HTR-8/SVneo (cell line): ENCODE measurements at regions not wholly inside any gene's neighbourhood (a gene's known extent, or its start where the extent isn't known, plus 50 kb on each side); places are given as distances from the start of the nearest gene placed in this dataset.
A peak's percentile ranks its signal among the peaks of the same experiment; 100 is the strongest.

ENCODE experiments used
- DNase-seq: peaks from one replicate; pipeline ENCODE4 v3.0.0; 2011; ENCODE audit warnings: low spot score, mixed read lengths; ENCODE audit not compliant: insufficient read length
- FAIRE-seq: peaks from 2 replicates; lab custom pipeline; 2011; peaks lifted over from hg19 to GRCh38; lab: Jason Lieb, UNC

DNA sequence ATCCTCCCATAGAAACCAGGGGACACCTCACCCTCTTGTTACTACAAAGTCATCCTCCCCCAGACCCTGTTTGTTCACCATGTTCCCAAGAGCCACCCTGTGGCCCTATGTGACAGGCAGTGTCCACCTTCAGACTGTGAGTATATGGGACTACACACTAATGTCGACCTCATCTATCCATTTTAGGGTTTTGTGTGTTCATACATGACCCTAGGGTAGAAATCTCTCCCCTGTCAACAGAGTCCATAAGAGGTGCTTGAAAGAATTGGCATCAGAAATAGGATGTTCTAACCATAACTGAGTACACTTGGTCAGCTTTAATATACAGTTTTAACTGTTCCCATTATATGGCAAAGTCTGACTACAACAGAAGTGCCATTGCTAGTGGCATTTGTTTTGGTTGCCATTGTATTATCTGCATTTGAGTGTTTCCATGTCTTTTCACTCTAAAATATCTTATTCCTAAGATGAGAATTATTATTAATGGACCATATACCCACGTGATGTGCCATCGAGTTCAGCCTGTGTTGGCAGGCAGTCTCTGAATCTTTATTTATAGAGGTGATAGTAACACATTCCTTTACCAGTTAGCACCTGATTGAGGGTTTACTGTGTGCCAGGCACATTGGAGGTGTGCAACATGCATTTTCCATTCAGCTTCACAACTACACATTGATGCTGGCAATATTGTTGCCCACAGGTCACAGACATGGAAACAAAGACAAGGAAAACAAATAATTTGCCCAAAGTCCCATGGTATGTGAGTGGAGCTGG lies 590.6 kb upstream of the IGFBP3 start:
- FAIRE-seq (no peak), DNase-seq (no peak)

DNA sequence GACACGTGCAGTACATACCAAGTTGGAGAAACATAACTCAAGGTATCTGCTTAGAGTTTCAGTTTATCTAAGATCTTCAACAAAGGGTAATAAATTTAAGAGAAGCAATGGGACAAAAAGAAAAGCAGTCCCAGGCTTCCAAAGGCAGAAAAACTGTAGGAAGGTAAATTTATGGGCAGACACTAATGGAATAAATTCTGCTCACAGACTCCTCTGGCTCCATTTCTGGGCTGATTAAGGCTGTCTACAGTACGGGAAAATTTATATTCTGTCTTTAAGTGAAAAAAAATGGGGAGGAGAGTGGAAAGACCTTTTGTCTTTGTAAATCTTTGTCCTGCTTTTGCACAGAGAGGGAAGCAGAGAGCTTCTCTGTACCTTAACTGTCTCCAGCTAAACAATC lies 587.5 kb upstream of the IGFBP3 start:
- FAIRE-seq = no peak
- DNase-seq = no peak

DNA sequence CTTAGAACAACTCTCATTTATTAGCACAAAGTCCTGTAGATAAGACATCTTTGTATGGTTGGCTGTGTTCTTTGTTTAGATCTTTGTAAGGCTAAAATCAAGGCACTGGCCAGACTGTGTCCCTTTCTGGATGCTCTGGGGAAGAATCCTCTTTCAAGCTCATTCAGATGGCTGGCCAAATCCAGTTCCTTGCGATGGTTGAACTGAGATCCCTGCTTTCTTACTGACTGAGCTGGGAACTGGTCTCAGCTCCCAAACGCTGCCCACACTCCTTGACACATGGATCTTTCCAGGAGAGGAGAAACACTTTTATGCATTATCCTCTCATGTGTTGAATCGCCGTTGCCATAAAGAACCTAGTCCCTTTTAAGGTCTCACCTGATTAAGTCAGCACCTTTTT lies 586.5 kb upstream of the IGFBP3 start:
- no peak for FAIRE-seq
- DNase-seq = no peak

DNA sequence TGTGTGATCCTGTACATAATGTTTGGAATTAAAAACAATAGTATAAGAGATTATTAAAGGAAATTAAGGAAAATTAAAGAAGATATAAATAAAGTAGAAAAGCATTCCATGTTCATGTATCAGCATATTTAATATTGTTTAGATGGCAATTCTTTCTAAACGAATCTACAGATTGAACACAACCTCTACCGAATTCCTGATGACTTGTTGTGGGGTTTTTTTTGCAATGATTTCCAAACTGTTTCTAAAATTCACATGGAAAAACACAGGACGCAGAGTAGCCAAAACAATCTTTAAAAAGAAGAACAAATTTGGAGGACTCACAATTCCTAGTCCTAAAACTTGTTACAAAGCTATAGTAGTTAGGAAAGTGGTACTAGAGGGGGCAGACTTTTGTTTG lies 573.4 kb upstream of the IGFBP3 start:
- DNase-seq = no peak
- no peak for FAIRE-seq

DNA sequence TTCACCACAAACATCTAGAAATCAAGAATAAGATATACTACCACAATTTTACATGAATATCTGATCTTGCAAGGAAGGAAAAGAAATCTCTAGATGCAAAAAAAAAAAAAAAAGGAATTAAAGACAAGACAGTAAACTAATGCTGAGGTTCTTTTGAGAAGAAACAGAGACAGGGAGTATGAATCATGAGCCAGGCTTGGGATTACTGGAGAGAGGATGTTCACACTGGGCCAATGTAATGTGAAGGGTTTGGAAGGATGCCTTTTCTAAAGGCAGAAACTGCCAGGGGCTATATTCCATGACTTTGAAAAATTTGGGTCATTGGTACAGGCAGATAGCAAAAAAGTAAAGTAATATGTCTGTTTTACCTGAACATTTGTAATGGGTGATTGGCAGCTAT lies 573.0 kb upstream of the IGFBP3 start:
- FAIRE-seq (peak; percentile 42), DNase-seq (no peak)

DNA sequence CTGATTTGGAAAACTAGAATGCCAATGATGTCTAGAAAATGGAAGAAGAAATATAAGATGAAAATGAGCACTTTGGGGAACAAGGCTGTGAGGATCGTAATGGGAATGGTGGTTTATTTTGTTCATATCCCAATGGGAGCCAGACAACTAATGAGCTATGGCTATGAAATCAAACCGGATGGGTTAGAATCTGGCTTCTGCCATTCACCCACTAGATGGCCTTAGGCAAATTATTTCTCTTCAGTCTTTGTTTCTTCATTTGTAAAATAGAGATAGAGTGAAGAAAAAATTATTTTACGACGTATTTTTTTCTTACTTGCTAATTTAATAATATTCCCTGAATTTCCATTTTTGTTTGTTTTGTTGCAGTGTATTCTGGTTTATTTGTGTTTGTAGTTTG lies 572.1 kb upstream of the IGFBP3 start:
- no peak for DNase-seq
- no peak for FAIRE-seq

DNA sequence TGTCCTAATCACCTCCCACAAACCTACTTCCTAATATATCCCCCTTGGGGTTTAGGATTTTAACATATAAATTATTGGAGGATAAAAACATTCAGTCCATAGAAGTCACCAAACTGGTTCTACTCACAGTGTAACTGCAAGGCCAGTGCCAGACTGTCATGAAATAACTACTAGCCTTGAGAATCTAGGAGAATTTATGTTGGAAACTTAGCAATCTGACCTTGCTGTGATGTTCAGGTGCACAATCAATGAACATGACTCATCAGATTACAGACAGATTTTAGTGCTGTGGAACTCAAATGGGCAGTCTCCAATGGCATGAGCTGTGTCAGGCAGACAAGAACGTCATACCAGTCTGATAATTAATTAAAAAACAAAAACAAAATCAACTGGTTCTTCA lies 571.4 kb upstream of the IGFBP3 start:
- DNase-seq (no peak), FAIRE-seq (no peak)

DNA sequence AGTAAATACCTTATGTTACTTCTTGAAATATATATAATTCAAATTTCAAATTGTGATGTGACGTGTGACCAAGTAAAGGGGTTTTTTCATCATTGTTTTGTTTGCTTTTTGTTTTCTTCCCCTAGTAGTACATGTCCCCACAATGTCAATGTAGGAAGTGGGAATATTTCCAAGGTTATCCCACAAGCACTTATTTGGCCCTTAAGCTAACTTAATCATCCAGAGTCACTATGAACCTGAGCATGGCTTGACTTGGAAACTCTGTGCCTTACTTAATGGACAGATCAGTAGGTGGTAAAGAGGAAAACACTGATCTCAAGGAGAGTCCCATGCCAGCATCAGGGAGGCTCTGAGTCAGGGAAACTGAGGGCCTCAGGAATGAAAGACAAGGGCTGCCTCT lies 569.3 kb upstream of the IGFBP3 start:
- DNase-seq (no peak), FAIRE-seq (no peak)

DNA sequence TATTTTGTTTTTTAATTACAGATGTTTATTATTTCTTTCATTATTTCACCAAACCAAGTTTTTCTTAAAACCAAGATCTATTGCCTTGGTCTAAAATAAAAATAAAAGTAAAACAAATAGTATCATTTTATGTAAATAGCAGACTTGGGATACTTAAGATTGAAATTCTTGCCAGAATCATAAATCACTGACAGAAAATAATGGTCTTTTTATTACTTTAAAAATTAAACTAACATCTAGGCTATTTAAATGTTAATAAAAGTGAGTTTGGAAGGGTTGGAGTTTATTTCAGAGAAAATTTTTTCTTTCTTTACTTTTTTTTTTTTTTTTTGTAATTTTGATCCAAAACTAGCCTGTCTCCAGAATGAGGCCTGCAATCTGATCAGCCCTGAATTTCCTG lies 568.0 kb upstream of the IGFBP3 start:
- FAIRE-seq (no peak), DNase-seq (no peak)

DNA sequence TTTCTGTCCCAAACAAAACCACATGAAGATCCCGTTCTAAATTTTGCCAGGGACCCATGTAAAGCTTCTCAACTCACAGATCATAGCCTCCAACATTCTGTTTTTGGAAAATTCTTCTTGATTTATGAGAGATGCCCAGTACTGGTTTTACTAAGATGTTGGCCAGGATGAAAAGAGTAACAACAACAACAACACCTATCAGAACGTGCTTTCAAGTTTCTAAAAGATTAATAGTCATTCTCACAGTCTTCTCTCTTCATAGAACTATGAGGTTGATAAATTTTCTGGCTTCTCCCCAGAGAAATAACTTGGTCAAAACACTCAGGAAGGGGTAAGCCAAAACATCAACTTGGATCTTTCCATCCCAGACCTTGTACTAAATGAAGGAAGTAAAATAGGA lies 567.5 kb upstream of the IGFBP3 start:
- no peak for FAIRE-seq
- DNase-seq = no peak

DNA sequence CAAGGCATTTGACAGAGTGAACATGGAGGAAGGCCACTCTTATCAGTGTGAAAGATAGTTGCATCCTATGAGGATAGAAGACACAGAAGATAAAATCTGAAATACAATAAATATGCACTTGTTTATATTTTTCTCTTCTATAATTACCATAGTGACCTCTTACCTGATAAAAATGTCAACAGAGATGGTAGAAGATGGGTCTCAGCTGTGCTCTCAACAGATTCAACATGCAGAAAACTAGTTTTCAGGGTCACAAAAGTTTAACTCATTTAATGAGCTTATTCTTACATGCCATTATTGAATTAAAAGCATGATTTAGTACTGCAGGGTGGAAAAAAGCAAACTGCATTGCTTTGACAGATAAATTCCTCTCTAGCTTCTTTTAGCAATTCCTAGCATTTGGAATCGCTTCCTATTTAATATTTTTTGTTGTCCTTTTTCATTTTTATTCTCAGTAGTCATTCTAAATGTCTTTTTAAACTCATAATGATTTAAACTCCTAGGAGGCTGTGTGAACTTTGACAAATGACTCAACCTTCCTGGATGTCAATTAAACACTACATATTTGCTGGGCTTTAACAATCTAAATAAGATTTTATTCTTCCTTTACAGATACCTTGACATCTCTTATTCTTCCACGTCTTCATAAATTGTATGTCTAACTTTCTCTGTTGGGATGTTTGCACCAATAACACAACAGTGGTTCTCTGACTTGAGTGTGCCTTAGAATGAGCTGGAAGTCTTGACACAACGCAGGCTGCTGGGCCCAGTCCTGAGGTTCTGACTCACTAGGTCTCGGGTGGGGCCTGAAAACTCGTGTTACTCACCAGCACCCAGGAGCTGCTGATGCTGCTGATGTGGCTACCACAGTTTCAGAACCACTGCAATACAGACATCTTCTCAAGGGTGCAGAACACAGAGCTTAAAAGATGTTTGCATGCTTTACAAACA lies 565.5 kb upstream of the IGFBP3 start:
- no peak for DNase-seq
- no peak for FAIRE-seq

DNA sequence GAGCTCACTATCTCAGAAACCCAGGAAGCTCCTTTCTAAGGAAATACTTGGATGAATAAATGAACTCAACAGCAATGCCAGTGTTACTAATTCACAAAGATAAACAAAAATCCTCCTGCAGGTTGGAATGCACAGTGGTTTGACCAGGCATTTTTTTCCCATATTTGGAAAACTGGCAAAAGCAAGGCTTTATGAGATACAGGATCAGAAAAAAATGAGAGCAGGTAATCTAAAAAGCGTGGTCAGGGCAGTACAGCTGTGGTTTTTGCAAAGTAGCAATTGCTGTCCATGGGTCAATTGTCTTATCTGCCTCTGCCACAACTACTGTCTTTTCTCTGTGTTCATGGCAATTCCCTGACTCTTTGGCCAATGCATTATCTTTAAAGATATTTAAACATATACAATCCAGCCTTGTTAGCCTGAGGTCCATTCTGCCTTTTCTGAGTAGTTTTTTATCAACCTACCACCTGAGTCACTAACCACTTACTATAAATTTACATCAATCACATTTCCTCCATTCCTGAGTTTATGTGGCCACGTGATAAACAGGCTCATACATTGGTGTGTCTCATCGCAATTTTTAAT lies 564.5 kb upstream of the IGFBP3 start:
- DNase-seq (peak; percentile 39), FAIRE-seq (no peak)

DNA sequence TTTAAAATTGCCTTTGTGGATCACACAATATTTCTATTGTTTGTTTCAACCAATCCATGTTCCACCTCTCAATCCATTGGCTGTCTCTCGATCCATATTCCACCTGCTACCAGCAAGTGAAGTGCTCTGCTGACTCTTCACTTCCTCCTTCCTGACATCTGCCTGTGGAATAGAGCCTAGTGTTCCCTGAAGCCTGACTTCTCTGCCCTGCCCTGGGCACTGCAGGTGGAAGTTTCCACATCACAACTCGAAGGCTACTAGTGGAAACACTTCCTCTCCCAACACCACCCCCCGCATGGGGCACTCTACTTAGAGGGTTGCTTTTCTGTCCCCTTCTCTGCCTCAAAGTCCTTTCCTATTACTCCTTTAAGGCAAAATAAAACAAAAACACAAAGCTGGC lies 563.8 kb upstream of the IGFBP3 start:
- FAIRE-seq (no peak), DNase-seq (no peak)

DNA sequence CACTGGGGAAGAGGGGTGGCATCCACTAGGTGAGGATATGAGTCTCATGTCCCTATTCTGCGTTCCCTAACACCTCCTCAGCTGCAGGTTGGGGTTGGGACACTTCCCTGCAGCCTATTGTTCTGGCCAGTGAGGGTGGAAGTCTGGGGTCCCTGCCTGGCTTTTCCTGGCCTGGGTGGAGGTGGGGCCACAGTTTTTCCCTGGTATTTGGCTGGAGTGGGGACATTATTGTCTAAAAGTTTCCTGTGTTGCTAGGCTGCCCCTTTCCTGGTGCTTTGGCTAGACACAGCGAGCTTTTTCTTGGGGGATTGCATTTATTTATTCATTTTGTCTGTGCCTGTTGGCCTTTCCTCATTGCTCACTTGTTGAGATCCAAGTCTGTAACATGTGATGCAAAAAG lies 559.5 kb upstream of the IGFBP3 start:
- DNase-seq = no peak
- no peak for FAIRE-seq

DNA sequence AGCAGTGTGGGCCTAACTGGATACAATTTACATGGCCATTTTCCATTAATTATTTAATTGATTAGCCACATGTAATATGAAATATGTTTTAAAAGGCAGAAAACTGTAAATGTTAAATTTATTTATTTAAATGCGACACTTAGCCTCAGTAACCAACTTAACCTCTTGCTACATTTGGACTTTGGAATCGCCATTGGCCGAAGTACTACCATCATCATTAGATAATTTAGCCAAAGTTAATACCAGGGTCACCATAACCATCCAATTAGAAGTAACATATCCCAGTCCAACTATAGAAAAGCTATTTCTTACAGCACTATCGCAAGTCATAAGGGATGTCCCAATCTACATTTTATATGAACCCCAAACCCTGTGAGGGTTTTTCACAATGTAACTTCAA lies 558.6 kb upstream of the IGFBP3 start:
- no peak for DNase-seq
- no peak for FAIRE-seq

DNA sequence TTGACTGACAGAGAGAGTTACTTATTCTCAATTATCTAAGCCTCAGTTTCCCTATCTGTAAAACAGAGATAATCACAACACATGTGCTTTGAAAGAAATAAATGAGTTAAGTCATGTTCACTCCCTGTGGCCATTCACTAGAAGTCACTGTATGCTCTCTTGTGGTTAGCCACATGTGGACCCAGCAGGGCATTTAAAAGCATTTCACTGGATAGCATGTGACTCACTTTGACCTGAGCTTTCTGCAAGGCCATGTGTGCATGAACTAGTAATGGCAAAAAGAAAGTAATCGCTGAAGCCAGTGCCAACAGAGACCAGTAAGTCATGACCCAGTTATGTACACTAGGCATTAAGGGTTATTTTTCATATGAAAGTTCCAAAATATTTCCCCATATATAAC lies 557.0 kb upstream of the IGFBP3 start:
- DNase-seq (peak; percentile 23), FAIRE-seq (no peak)

DNA sequence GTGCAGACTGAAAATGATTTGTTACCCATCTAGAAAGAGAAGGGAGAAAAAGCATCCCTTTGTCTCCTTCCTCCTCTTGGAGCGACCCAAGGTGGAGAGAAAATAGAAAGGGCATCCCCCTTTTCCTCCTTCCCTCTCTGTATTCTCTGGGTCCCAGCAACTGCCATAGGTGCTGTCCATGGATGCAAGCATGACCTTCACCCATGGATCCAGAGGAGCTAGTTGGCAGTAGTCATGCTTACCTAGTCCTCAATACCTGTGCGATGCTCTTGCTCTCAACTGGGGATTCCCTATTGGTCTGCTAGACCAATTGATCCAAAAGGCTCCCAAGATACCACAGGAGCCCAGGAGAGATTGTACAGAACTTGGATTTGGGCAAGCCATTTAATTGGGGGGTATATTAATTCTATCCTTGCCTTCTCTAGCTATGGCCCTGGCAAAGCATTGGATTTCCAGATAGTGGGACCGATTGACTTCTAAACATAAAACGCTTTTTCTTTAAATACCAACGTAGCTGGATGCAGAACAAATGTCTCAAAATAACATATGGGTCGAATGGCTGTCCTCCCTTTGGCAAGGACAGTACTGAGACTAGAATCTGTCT lies 547.8 kb upstream of the IGFBP3 start:
- DNase-seq (no peak), FAIRE-seq (peak; percentile 52)

DNA sequence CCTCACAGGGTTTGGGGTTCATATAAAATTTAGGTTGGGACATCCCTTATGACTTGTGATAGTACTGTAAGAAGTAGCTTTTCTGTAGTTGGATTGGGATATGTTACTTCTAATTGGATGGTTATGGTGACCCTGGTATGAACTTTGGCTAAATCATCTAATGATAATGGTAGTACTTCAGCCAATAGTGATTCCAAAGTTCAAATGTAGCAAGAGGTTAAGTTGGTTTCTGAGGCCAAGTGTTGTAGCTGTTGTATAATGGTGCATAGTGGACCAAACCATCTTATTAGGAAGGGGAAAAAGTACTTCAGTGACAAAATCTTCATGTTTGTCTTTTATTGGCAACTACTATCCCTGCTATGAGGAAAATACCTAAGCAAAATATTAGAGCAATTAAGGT lies 542.1 kb upstream of the IGFBP3 start:
- DNase-seq (no peak), FAIRE-seq (no peak)

DNA sequence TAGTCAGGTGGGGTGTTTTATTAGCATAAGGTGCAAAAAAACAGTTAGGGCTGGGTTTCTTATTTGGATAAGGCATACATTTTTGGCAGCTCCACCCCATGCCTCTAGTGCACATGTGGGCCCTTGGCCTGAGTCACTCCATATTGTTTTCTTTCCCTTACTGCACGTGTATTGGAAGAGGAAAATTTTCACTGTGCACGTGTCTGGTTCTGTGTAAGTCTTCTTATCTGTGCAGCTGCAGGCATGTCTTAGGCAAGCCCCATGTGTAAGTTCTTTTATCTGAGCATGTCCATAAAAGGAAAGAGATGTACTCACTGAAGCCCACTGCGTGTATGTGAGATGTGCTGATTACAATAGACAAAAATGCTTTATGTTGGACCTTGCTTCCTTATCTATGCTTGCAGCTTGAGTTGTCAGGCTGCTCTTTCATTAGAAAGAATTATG lies 540.3 kb upstream of the IGFBP3 start:
- DNase-seq (no peak), FAIRE-seq (no peak)

DNA sequence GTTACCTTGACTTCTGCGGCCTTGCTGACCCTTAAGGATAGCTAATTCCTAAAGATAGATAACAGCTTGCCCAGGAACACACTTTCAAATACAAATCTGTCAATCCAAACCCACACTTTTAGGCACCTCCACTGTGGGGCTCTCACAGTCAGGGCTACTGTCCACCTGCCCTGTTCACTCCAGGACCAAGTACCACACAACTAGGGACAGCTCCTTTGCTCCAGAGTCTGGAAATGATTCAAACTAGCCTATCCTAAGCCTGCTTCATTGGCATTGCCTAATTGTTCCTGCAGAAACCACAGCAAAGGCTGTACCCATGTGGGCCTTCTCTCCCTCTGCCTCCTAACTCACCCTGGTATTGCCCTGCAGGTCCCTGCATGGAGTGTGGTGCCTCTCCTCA lies 538.9 kb upstream of the IGFBP3 start:
- FAIRE-seq = no peak
- no peak for DNase-seq

DNA sequence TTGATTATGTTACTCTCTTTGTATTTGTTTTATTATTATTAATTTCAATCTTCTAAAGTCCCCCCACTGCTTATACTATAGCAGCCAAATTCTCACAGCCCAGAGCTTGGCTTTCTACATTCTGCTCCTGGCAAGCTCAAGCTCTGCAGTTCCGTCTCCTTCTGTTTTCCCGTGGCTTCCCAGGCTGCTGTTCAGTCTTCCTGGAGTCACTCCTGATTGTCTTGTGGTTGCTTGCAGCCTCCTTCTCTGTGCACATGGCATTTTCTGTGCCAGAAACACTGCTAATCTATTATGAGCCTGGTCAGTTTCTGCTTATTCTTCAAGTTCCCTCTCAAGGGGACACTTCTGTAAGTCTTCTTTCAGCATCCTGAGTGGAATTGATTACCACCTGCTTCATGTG lies 533.7 kb upstream of the IGFBP3 start:
- FAIRE-seq = no peak
- DNase-seq = no peak
